Body of pancreas (tissue), 4 donors: ENCODE measurements at regions not wholly inside any gene's neighbourhood (a gene's known extent, or its start where the extent isn't known, plus 50 kb on each side); places are given as distances from the start of the nearest gene placed in this dataset.

Source experiments
- POLR2A ChIP-seq, 3 donors: fragments of 450-650 bp; IDR thresholded peaks; one replicate each; pipeline ENCODE4 v1.6.1; 2016; ENCODE audit warnings: antibody characterized with exemption in 3 of 3, mild to moderate bottlenecking in 2 of 3
- TF ChIP-seq, protein P1 (sequence below), 7 experiments: fragments of 450-650 bp in 4 of 7; fragments of 200-600 bp in 3 of 7; sonication (generic) in 3 of 7; IDR thresholded peaks; one replicate each; pipeline ENCODE4 v1.5.1; 2016 to 2019; ENCODE audit warnings: antibody characterized with exemption in 7 of 7

DNA sequence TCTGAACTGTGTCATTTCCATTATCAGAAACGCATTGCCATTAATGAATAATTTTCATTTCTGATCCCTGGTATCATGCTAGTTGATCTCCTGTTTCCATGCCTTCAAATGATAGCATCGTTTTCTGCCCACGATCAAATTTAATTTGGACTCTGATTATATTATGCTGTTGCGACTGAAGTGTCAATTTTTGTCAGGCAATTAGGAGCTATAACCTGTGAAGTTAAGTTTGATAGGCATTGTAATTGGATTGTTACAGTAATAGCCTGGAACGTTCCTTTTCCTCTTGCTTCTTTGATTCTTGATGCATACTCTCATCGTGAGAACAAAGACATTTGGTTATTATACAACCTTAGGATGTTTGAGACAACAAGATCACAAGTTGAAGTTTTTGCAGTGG lies 356.3 kb downstream of the VRK1 start:
- TF ChIP-seq, protein P1, sequence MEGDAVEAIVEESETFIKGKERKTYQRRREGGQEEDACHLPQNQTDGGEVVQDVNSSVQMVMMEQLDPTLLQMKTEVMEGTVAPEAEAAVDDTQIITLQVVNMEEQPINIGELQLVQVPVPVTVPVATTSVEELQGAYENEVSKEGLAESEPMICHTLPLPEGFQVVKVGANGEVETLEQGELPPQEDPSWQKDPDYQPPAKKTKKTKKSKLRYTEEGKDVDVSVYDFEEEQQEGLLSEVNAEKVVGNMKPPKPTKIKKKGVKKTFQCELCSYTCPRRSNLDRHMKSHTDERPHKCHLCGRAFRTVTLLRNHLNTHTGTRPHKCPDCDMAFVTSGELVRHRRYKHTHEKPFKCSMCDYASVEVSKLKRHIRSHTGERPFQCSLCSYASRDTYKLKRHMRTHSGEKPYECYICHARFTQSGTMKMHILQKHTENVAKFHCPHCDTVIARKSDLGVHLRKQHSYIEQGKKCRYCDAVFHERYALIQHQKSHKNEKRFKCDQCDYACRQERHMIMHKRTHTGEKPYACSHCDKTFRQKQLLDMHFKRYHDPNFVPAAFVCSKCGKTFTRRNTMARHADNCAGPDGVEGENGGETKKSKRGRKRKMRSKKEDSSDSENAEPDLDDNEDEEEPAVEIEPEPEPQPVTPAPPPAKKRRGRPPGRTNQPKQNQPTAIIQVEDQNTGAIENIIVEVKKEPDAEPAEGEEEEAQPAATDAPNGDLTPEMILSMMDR (IDR thresholded peaks at IDR 0.05): no peak
- TF ChIP-seq POLR2A (IDR thresholded peaks at IDR 0.05): no peak
